Astrocyte (in vitro differentiated cells and primary cell): ENCODE measurements at regions not wholly inside any gene's neighbourhood (a gene's known extent, or its start where the extent isn't known, plus 50 kb on each side); places are given as distances from the start of the nearest gene placed in this dataset.
"Not testable (repeated sequence)": the region's sequence is repeated elsewhere in the genome, so short reads cannot be mapped to it uniquely, and the experiment has no call there.

Experiments used
- DNase-seq: peaks from one replicate; pipeline ENCODE4 v3.0.0-alpha.2; 2010; ENCODE audit warnings: low read depth
- FAIRE-seq: peaks from 2 replicates; lab custom pipeline; 2011; peaks lifted over from hg19 to GRCh38; lab: Jason Lieb, UNC
- H2AFZ ChIP-seq: 2 replicates; pipeline ENCODE4 v1.6.0; 2012; ENCODE audit warnings: low read depth, low read length, inconsistent platforms
- H3K27ac ChIP-seq: 2 replicates; pipeline ENCODE4 v1.5.1; 2011; ENCODE audit warnings: low read depth, low read length, inconsistent platforms
- H3K27me3 ChIP-seq: 2 replicates; pipeline ENCODE4 v1.6.0; 2011; ENCODE audit warnings: low read length, inconsistent platforms; ENCODE audit not compliant: insufficient read depth
- H3K36me3 ChIP-seq: 2 replicates; pipeline ENCODE4 v1.5.1; 2011; ENCODE audit warnings: low read length, inconsistent platforms; ENCODE audit not compliant: insufficient read depth
- H3K4me1 ChIP-seq: 2 replicates; pipeline ENCODE4 v1.5.1; 2011; ENCODE audit warnings: low read length, inconsistent platforms; ENCODE audit not compliant: insufficient read depth
- H3K4me2 ChIP-seq: 2 replicates; pipeline ENCODE4 v1.6.0; 2012; ENCODE audit warnings: low read length, inconsistent platforms
- H3K4me3 ChIP-seq: 2 replicates; pipeline ENCODE4 v1.5.1; 2011; ENCODE audit warnings: low read depth, mild to moderate bottlenecking, low read length, inconsistent platforms; ENCODE audit not compliant: insufficient read depth
- H3K79me2 ChIP-seq: 2 replicates; pipeline ENCODE4 v1.6.0; 2012; ENCODE audit warnings: mild to moderate bottlenecking, low read length, inconsistent platforms; ENCODE audit not compliant: insufficient read depth
- H3K9ac ChIP-seq: 2 replicates; pipeline ENCODE4 v1.6.0; 2012; ENCODE audit warnings: mild to moderate bottlenecking, low read length, inconsistent platforms
- H3K9me3 ChIP-seq: 2 replicates; pipeline ENCODE4 v1.5.1; 2012; ENCODE audit warnings: low read depth, mild to moderate bottlenecking, low read length, inconsistent platforms; ENCODE audit not compliant: insufficient read depth
- H4K20me1 ChIP-seq: 2 replicates; pipeline ENCODE4 v1.6.0; 2012; ENCODE audit warnings: low read length, inconsistent platforms; ENCODE audit not compliant: insufficient read depth
- H3K27ac Mint-ChIP-seq: one replicate; pipeline ENCODE4 v1.8.0; 2021; ENCODE audit warnings: mild to moderate bottlenecking, mixed read lengths; ENCODE audit not compliant: unreplicated experiment
- H3K27me3 Mint-ChIP-seq: one replicate; pipeline ENCODE4 v1.8.0; 2021; ENCODE audit warnings: low read depth, mixed read lengths; ENCODE audit not compliant: unreplicated experiment
- H3K36me3 Mint-ChIP-seq: one replicate; pipeline ENCODE4 v1.8.0; 2021; ENCODE audit warnings: low read depth, mixed read lengths; ENCODE audit not compliant: unreplicated experiment
- H3K4me1 Mint-ChIP-seq: one replicate; pipeline ENCODE4 v1.8.0; 2021; ENCODE audit warnings: low read depth, mixed read lengths; ENCODE audit not compliant: unreplicated experiment
- H3K4me3 Mint-ChIP-seq: one replicate; pipeline ENCODE4 v1.8.0; 2021; ENCODE audit warnings: mild to moderate bottlenecking, moderate library complexity, mixed read lengths; ENCODE audit not compliant: unreplicated experiment
- H3K9me3 Mint-ChIP-seq: one replicate; pipeline ENCODE4 v1.8.0; 2021; ENCODE audit warnings: mild to moderate bottlenecking, mixed read lengths; ENCODE audit not compliant: unreplicated experiment
- CTCF ChIP-seq: IDR thresholded peaks from 2 replicates; pipeline ENCODE4 v1.5.1; 2011; ENCODE audit warnings: low read depth, mild to moderate bottlenecking, inconsistent platforms, low read length, moderate library complexity; ENCODE audit not compliant: insufficient read depth
- EZH2 ChIP-seq: IDR thresholded peaks from 2 replicates; pipeline ENCODE4 v1.6.1; 2012; ENCODE audit warnings: mild to moderate bottlenecking, low read length, inconsistent platforms; ENCODE audit not compliant: insufficient read depth

- H3K79me2 ChIP-seq = no peaks in the 10 kb centered on the region
- peaks cover 20% of the 10 kb centered on the region for H3K9me3 Mint-ChIP-seq
- no peak overlapping the region for H3K9ac ChIP-seq
- no peaks in the 10 kb centered on the region for H4K20me1 ChIP-seq
- no peak overlapping the region for H3K4me2 ChIP-seq
- no peaks in the 10 kb centered on the region for H3K4me1 ChIP-seq
- no peaks in the 10 kb centered on the region for H3K36me3 Mint-ChIP-seq
- no peaks in the 10 kb centered on the region for H3K36me3 ChIP-seq
- no peak overlapping the region for H3K27ac ChIP-seq
- H3K9me3 ChIP-seq = no peaks in the 10 kb centered on the region
- no peak overlapping the region for H3K4me3 Mint-ChIP-seq
- no peak overlapping the region for H2AFZ ChIP-seq
- no peak for TF ChIP-seq CTCF
- no peak for TF ChIP-seq EZH2
- DNase-seq (no peak), FAIRE-seq (no peak)
- H3K27me3 ChIP-seq = no peaks in the 10 kb centered on the region
- no peaks in the 10 kb centered on the region for H3K27me3 Mint-ChIP-seq
- H3K27ac Mint-ChIP-seq = no peak overlapping the region
- H3K4me3 ChIP-seq = no peak overlapping the region
- H3K4me1 Mint-ChIP-seq = no peaks in the 10 kb centered on the region
Measured at GRCh38 chr5:30368064-30368463, 825.4 kb upstream of the CDH6 start.

DNA sequence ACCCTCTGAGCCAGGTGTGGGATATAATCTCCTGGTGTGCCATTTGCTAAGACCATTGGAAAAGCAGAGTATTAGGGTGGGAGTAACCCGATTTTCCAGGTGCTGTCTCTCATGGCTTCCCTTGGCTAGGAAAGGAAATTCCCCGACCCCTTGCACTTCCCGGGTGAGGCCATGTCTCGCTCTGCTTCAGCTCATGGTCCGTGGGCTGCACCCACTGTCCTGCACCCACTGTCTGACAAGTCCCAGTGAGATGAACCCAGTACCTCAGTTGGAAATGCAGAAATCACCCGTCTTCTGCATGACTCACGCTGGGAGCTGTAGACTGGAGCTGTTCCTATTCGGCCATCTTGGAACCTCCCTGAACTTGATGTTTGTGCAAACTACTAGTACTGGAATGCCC, 828.5 kb upstream of the CDH6 start:
- not testable (repeated sequence) for DNase-seq, H3K4me2 ChIP-seq, H3K9me3 ChIP-seq, H3K36me3 Mint-ChIP-seq, H3K4me1 Mint-ChIP-seq, H2AFZ ChIP-seq, FAIRE-seq, H3K27ac ChIP-seq, H3K27me3 ChIP-seq, H3K27me3 Mint-ChIP-seq, H3K4me1 ChIP-seq, H3K79me2 ChIP-seq, H3K36me3 ChIP-seq, H3K9ac ChIP-seq, H3K27ac Mint-ChIP-seq, H4K20me1 ChIP-seq, H3K4me3 Mint-ChIP-seq, H3K4me3 ChIP-seq
- peaks cover 26% of the 10 kb centered on the region for H3K9me3 Mint-ChIP-seq

DNA sequence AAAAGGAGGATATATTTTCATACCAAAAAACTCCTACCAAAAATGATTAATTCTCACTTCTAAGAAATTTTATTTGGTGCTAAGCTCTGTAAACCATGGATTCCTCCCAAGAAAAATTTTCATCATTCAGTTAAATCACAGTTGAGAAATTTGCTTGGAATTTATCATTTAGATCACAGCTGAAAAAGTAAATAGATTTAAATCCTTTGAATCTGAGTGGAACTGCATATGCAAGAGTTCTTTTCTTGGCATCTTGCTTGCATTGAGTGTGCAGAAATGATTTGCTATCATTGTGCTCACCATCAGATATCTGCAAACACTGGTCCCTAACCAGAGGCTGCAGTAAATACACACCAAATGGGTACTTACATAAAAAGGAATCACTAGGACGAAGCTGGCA, 836.1 kb upstream of the CDH6 start:
- H3K9ac ChIP-seq = no peak overlapping the region
- no peaks in the 10 kb centered on the region for H3K36me3 Mint-ChIP-seq
- peaks cover 2% of the 10 kb centered on the region for H3K27me3 Mint-ChIP-seq
- no peak overlapping the region for H2AFZ ChIP-seq
- no peak overlapping the region for H3K27ac ChIP-seq
- H3K36me3 ChIP-seq = no peaks in the 10 kb centered on the region
- DNase-seq (no peak), FAIRE-seq (no peak)
- TF ChIP-seq EZH2 (no peak), CTCF (no peak)
- H3K4me2 ChIP-seq = no peak overlapping the region
- no peaks in the 10 kb centered on the region for H3K9me3 ChIP-seq
- H3K9me3 Mint-ChIP-seq = peaks cover 4% of the 10 kb centered on the region
- H3K4me3 Mint-ChIP-seq = no peak overlapping the region
- no peaks in the 10 kb centered on the region for H3K4me1 Mint-ChIP-seq
- no peaks in the 10 kb centered on the region for H4K20me1 ChIP-seq
- H3K27ac Mint-ChIP-seq = no peak overlapping the region
- no peak overlapping the region for H3K4me3 ChIP-seq
- H3K27me3 ChIP-seq = no peaks in the 10 kb centered on the region
- no peaks in the 10 kb centered on the region for H3K4me1 ChIP-seq
- H3K79me2 ChIP-seq = no peaks in the 10 kb centered on the region
